Activated naive CD8-positive, alpha-beta T cell treated with anti-CD3 and anti-CD28 coated beads, Interleukin-2, amount 50 U/mL, for 24 hours (primary cell): ENCODE measurements at regions not wholly inside any gene's neighbourhood (a gene's known extent, or its start where the extent isn't known, plus 50 kb on each side); places are given as distances from the start of the nearest gene placed in this dataset.
"Not testable (repeated sequence)": the region's sequence is repeated elsewhere in the genome, so short reads cannot be mapped to it uniquely, and the experiment has no call there.

Source experiments
- ATAC-seq: fragments of 150-1000 bp; cut with Tn5 transposase; one replicate; pipeline ENCODE4 v1.10.0; 2021
- DNase-seq: peaks from one replicate; pipeline ENCODE4 v3.0.0; 2021
- H3K27ac Mint-ChIP-seq: one replicate; pipeline ENCODE4 v1.8.0; 2021; ENCODE audit warnings: mild to moderate bottlenecking, mixed read lengths
- H3K27me3 Mint-ChIP-seq: one replicate; pipeline ENCODE4 v1.8.0; 2021; ENCODE audit warnings: mixed read lengths
- H3K36me3 Mint-ChIP-seq: one replicate; pipeline ENCODE4 v1.8.0; 2021; ENCODE audit warnings: low read depth, mixed read lengths
- H3K4me1 Mint-ChIP-seq: one replicate; pipeline ENCODE4 v1.8.0; 2021; ENCODE audit warnings: mixed read lengths
- H3K4me3 Mint-ChIP-seq: one replicate; pipeline ENCODE4 v1.8.0; 2021; ENCODE audit warnings: mild to moderate bottlenecking, moderate library complexity, mixed read lengths
- H3K9me3 Mint-ChIP-seq: one replicate; pipeline ENCODE4 v1.8.0; 2021; ENCODE audit warnings: mixed read lengths

DNA sequence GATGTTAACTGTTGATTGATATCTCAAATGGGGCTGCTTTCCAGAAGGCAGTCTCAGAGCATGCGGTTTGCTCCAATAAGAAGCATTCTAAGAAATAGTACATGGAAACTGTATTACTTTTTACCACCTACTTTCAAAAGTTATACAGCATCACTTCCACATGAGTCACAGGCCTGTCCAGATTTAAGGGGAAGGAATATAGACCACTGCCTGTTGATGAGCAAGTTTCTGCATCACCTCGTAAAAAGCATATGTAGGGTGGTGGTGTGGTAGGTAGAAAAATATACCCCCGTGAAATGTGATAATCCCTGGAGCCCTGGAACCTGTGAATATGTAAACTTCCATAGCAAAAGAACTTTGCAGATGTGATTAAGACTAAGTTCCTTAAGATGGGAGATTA is 816.6 kb upstream of the CDH6 start:
- peaks cover 14% of the 10 kb centered on the region for H3K9me3 Mint-ChIP-seq
- ATAC-seq (no peak), DNase-seq (no peak)
- no peaks in the 10 kb centered on the region for H3K27me3 Mint-ChIP-seq
- H3K36me3 Mint-ChIP-seq: no peaks in the 10 kb centered on the region
- H3K4me1 Mint-ChIP-seq: no peaks in the 10 kb centered on the region
- H3K4me3 Mint-ChIP-seq: no peak overlapping the region
- H3K27ac Mint-ChIP-seq: no peak overlapping the region

DNA sequence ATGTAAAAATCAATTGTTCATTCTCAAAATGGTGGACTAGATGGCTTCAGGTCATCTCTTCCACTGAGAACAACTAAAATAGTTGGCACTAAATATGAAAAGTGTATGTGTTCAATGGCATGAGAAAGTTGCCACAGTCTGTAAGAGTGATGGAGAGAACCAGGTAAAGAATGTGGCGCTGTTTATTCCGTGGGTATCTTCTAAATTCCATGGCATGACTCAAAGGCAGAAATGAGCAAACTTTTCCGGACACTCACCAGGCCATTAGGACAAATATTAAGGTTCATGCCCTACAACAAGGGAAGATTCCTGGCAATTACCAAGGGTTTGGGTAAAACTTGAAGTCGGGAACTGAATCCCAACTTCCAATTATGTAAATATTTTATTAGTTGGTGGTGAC is 825.4 kb upstream of the CDH6 start:
- no peak overlapping the region for H3K4me3 Mint-ChIP-seq
- no peak overlapping the region for H3K27ac Mint-ChIP-seq
- no peaks in the 10 kb centered on the region for H3K27me3 Mint-ChIP-seq
- H3K9me3 Mint-ChIP-seq: peaks cover 10% of the 10 kb centered on the region
- no peaks in the 10 kb centered on the region for H3K4me1 Mint-ChIP-seq
- no peaks in the 10 kb centered on the region for H3K36me3 Mint-ChIP-seq
- DNase-seq (no peak), ATAC-seq (no peak)

DNA sequence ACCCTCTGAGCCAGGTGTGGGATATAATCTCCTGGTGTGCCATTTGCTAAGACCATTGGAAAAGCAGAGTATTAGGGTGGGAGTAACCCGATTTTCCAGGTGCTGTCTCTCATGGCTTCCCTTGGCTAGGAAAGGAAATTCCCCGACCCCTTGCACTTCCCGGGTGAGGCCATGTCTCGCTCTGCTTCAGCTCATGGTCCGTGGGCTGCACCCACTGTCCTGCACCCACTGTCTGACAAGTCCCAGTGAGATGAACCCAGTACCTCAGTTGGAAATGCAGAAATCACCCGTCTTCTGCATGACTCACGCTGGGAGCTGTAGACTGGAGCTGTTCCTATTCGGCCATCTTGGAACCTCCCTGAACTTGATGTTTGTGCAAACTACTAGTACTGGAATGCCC is 828.5 kb upstream of the CDH6 start:
- not testable (repeated sequence) for H3K27me3 Mint-ChIP-seq, H3K4me1 Mint-ChIP-seq, ATAC-seq, H3K36me3 Mint-ChIP-seq, H3K4me3 Mint-ChIP-seq, H3K27ac Mint-ChIP-seq, DNase-seq
- peaks cover 16% of the 10 kb centered on the region for H3K9me3 Mint-ChIP-seq

- Mint-ChIP-seq H3K9me3 (peaks cover 6% of the 10 kb centered on the region), H3K36me3 (no peaks in the 10 kb centered on the region), H3K4me1 (no peaks in the 10 kb centered on the region), H3K27ac (no peak overlapping the region), H3K4me3 (no peak overlapping the region), H3K27me3 (no peaks in the 10 kb centered on the region)
- ATAC-seq (no peak), DNase-seq (no peak)
Measured at GRCh38 chr5:30357371-30357770, 836.1 kb upstream of the CDH6 start.

- no peak for DNase-seq
- Mint-ChIP-seq H3K4me1 (no peaks in the 10 kb centered on the region), H3K9me3 (peaks cover 5% of the 10 kb centered on the region), H3K36me3 (no peaks in the 10 kb centered on the region), H3K4me3 (no peak overlapping the region), H3K27me3 (no peaks in the 10 kb centered on the region), H3K27ac (no peak overlapping the region)
- no peak for ATAC-seq
Measured at GRCh38 chr5:30355675-30356074, 837.8 kb upstream of the CDH6 start.

DNA sequence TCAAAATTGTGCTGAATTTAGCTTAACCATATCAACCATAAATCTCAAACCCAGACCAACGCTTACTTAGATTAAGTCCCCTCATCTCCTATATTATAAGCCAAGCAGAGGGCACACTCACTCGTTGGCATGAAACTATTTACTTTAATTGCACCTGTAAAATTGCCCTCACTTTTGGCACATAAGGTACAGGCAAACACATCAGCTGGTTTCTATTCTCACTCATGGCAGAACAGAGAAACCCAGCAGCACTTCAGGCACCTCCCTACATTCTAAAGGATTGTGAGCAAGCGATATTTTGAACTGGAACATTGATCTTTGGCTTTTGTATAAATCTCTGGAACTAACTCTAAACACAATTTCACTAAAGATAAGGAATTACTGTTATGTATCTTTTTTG is 845.6 kb upstream of the CDH6 start:
- Mint-ChIP-seq H3K36me3 (no peaks in the 10 kb centered on the region), H3K27me3 (no peaks in the 10 kb centered on the region), H3K9me3 (peaks cover 11% of the 10 kb centered on the region), H3K4me3 (no peak overlapping the region), H3K4me1 (no peaks in the 10 kb centered on the region), H3K27ac (no peak overlapping the region)
- DNase-seq (no peak), ATAC-seq (no peak)

DNA sequence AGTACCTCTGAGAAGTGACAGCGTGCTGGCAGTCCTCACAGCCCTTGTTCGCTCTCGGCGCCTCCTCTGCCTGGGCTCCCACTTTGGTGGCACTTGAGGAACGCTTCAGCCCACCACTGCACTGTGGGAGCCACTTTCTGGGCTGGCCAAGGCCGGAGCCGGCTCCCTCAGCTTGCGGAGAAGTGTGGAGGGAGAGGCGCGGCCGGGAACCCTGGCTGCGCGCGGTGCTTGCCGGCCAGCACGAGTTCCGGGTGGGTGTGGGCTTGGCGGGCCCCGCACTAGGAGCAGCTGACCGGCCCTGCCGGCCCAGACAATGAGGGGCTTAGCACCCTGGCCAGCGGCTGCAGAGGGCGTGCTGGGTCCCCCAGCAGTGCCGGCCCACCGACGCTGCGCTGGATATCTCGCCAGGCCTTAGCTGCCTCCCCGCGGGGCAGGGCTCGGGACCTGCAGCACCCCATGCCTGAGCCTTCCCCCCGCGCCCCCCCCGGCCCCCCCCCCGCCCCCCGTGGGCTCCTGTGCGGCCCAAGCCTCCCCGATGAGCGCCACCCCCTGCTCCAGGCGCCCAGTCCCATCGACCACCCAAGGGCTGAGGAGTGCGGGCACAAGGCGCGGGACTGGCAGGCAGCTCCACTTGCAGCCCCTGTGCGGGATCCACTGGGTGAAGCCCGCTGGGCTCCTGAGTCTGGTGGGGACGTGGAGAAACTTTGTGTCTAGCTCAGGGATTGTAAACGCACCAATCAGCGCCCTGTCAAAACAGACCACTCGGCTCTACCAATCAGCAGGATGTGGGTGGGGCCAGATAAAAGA is 847.7 kb upstream of the CDH6 start:
- not testable (repeated sequence) for H3K27me3 Mint-ChIP-seq, H3K4me3 Mint-ChIP-seq, DNase-seq, H3K4me1 Mint-ChIP-seq, ATAC-seq, H3K36me3 Mint-ChIP-seq, H3K27ac Mint-ChIP-seq
- H3K9me3 Mint-ChIP-seq: peaks cover 13% of the 10 kb centered on the region

GRCh38 chr5:30343707-30344106 is 849.8 kb upstream of the CDH6 start:
- no peak for ATAC-seq
- DNase-seq: no peak
- peaks cover 11% of the 10 kb centered on the region for H3K9me3 Mint-ChIP-seq
- H3K36me3 Mint-ChIP-seq: no peaks in the 10 kb centered on the region
- H3K27me3 Mint-ChIP-seq: no peaks in the 10 kb centered on the region
- H3K27ac Mint-ChIP-seq: no peak overlapping the region
- H3K4me3 Mint-ChIP-seq: no peak overlapping the region
- H3K4me1 Mint-ChIP-seq: no peaks in the 10 kb centered on the region

DNA sequence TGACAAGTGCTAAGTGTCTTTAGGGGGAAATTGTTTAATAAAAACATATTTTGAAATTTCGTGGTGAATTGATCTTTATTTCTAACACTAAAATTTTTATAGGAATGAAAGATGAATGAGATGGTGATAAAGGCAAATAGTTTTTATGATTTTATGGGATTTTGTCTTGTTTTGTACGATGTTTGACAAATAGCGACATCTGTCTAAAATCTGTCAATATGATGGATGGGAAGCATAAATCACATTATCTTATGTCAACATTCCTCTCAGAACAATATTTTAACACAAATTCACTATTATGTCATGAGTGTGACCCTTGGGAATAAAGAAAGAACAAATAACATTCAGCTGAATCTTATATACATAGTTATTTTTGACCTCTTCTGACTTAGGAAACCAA is 852.0 kb upstream of the CDH6 start:
- no peaks in the 10 kb centered on the region for H3K27me3 Mint-ChIP-seq
- H3K4me3 Mint-ChIP-seq: no peak overlapping the region
- H3K27ac Mint-ChIP-seq: no peak overlapping the region
- peaks cover 16% of the 10 kb centered on the region for H3K9me3 Mint-ChIP-seq
- no peaks in the 10 kb centered on the region for H3K36me3 Mint-ChIP-seq
- ATAC-seq: no peak
- no peak for DNase-seq
- no peaks in the 10 kb centered on the region for H3K4me1 Mint-ChIP-seq

DNA sequence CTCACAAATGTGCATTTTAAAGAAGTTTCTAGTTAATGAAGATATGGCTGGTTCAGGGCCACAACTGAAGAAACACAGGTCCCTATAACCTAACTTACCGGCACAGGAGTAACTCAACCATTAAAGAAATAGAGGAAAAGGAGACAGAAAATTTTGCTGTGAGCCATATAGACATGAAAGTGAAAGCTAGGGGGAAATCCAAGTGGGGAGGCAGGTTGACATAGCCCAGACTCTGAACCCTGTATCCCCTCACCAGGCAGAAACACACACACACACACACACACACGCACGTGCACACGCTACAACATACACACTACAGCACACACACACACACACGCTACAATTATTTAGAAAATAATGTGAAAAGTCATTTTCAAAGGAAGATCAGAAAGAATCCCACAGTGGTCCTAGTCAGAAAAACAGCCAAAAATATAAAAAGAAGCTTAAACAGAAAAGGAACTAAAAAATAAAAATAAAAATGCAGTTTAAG is 856.4 kb upstream of the CDH6 start:
- H3K4me1 Mint-ChIP-seq: no peaks in the 10 kb centered on the region
- no peak overlapping the region for H3K27ac Mint-ChIP-seq
- no peak for DNase-seq
- no peak overlapping the region for H3K4me3 Mint-ChIP-seq
- peaks cover 14% of the 10 kb centered on the region for H3K9me3 Mint-ChIP-seq
- ATAC-seq: no peak
- no peaks in the 10 kb centered on the region for H3K36me3 Mint-ChIP-seq
- H3K27me3 Mint-ChIP-seq: no peaks in the 10 kb centered on the region

DNA sequence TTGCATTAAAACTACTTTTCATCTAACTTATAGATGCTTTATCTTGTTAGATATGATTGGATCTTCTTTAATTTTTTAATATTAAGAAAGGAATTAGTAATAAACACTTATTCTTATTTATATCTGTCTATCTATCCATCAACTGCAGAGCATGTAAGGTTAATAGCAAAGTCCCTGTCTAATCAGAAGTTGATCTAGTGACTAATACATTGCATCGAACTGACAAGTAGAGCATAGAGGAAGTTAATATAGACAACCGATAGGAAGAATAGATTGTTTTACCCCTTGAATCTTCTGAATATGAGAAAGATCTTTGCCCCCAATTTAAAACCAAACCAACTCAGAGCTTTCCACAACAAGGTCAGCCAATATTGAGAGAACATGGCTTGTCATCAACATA is 862.0 kb upstream of the CDH6 start:
- no peak overlapping the region for H3K4me3 Mint-ChIP-seq
- ATAC-seq (no peak), DNase-seq (no peak)
- no peaks in the 10 kb centered on the region for H3K27me3 Mint-ChIP-seq
- no peaks in the 10 kb centered on the region for H3K4me1 Mint-ChIP-seq
- no peak overlapping the region for H3K27ac Mint-ChIP-seq
- no peaks in the 10 kb centered on the region for H3K36me3 Mint-ChIP-seq
- peaks cover 9% of the 10 kb centered on the region for H3K9me3 Mint-ChIP-seq

GRCh38 chr5:30325795-30326194 is 867.7 kb upstream of the CDH6 start:
- Mint-ChIP-seq H3K4me1 (no peaks in the 10 kb centered on the region), H3K9me3 (peaks cover 12% of the 10 kb centered on the region), H3K27ac (no peak overlapping the region), H3K27me3 (no peaks in the 10 kb centered on the region), H3K36me3 (no peaks in the 10 kb centered on the region), H3K4me3 (no peak overlapping the region)
- no peak for ATAC-seq
- no peak for DNase-seq

DNA sequence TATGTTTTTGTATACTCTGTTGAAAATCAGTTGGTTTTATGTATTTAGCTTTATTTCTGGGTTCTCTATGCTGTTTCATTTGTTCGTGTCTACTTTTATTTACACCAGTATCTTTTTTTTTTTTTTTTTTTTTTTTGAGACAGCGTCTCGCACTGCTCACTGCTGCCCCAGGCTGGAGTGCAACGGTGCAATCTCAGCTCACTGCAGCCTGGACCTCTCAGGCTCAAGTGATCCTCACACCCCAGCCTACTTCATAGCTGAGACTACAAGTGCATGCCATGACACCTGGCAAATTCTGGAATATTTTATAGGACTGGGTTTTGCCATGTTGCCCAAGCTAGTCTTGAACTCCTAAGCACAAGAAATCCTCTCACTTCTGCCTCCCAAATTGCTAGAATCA is 869.4 kb upstream of the CDH6 start:
- Mint-ChIP-seq H3K36me3 (no peaks in the 10 kb centered on the region), H3K9me3 (peaks cover 12% of the 10 kb centered on the region), H3K4me1 (no peaks in the 10 kb centered on the region), H3K27ac (no peak overlapping the region), H3K27me3 (no peaks in the 10 kb centered on the region), H3K4me3 (no peak overlapping the region)
- no peak for DNase-seq
- ATAC-seq: no peak

DNA sequence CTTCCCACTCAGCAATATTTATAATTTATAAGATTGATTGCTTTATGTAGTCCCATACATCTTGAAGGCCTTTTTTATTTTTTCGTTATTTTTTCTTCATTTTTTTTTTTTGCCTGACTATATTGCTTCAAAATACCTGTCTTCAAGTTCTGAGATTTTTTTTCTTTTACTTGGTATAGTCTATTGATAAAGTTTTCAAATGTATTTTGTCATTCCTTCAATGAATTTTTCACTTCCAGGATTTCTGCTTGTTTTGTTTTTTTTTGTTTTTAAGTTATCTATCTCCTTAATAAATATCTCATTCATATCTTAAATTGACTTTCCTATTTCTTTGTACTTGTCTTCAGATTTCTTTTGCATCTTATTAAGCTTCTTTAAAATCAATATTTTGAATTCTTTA is 905.6 kb upstream of the CDH6 start:
- Mint-ChIP-seq H3K4me3 (no peak overlapping the region), H3K27ac (no peak overlapping the region), H3K27me3 (no peaks in the 10 kb centered on the region), H3K36me3 (no peaks in the 10 kb centered on the region), H3K9me3 (peaks cover 39% of the 10 kb centered on the region), H3K4me1 (no peaks in the 10 kb centered on the region)
- ATAC-seq (no peak), DNase-seq (no peak)

GRCh38 chr5:30279237-30279636 is 914.2 kb upstream of the CDH6 start:
- Mint-ChIP-seq H3K27ac (no peak overlapping the region), H3K4me1 (no peaks in the 10 kb centered on the region), H3K9me3 (peaks cover 24% of the 10 kb centered on the region), H3K27me3 (no peaks in the 10 kb centered on the region), H3K4me3 (no peak overlapping the region), H3K36me3 (no peaks in the 10 kb centered on the region)
- ATAC-seq: no peak
- DNase-seq: no peak

- DNase-seq (no peak), ATAC-seq (no peak)
- Mint-ChIP-seq H3K4me3 (no peak overlapping the region), H3K9me3 (peaks cover 9% of the 10 kb centered on the region), H3K27ac (no peak overlapping the region), H3K27me3 (no peaks in the 10 kb centered on the region), H3K36me3 (no peaks in the 10 kb centered on the region), H3K4me1 (no peaks in the 10 kb centered on the region)
Measured at GRCh38 chr5:30267026-30267425, 926.5 kb upstream of the CDH6 start.
